Left lobe of liver (tissue), 2 donors: ENCODE measurements at regions not wholly inside any gene's neighbourhood (a gene's known extent, or its start where the extent isn't known, plus 50 kb on each side); places are given as distances from the start of the nearest gene placed in this dataset.
"Not testable (repeated sequence)": the region's sequence is repeated elsewhere in the genome, so short reads cannot be mapped to it uniquely, and the experiment has no call there.

Experiments
- ATAC-seq: fragments of 200-7000 bp; cut with Tn5 transposase; one replicate; pipeline ENCODE4 v1.9.1; 2020; ENCODE audit warnings: mild to moderate bottlenecking, moderate library complexity
- DNase-seq: peaks from one replicate; pipeline ENCODE4 v3.0.0-alpha.2; 2020; ENCODE audit warnings: low spot score
- donor health status: DM: no; HTN: no; CAD: no; lungs with moderate emphysema.
- donor health status: DM: no; HTN: yes; CAD: no.

- ATAC-seq = no peak
- DNase-seq = no peak
These were observed 95.7 kb upstream of the TSHZ3 start for GRCh38 chr19:31444931-31445330.

DNA sequence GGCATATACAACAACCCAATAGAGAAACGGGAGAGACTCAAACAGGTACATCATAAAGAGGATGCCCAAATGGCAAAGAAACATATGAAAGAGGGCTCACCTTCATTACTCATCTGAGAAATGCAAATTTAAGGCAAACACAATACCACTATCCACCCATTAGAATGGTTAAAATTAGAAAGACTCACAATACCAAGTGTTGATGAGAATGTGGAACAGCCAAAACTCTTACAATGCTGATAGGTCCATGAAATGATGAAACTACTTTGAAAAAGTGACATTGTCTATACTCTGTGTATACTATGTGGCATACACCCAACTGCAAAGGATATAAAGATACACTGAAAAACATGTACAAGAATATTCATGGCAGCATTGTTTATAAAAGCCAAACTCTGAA lies 96.2 kb upstream of the TSHZ3 start:
- ATAC-seq (no peak), DNase-seq (no peak)

DNA sequence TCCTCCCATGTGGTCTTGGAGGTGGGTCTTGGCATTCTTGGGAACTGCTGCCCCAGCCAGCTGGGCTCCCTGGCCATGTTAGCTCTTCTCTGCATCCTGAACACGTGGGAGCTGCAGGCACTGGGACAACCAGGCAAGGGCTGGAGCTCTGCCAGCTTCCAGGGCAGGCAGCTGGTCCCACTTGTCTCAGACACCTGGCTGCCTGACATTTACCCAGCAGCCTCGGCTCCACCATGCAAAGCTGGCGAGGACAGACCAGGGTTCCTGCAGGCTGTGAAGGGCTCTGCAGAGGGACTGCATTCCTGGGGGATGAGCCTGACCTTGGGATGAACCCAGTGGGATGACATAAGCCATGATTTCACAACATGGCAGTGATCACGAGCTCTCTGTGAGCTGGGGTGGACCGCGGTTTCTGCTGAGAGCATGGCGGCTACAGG lies 99.0 kb upstream of the TSHZ3 start:
- DNase-seq (no peak), ATAC-seq (peak; percentile 28)

DNA sequence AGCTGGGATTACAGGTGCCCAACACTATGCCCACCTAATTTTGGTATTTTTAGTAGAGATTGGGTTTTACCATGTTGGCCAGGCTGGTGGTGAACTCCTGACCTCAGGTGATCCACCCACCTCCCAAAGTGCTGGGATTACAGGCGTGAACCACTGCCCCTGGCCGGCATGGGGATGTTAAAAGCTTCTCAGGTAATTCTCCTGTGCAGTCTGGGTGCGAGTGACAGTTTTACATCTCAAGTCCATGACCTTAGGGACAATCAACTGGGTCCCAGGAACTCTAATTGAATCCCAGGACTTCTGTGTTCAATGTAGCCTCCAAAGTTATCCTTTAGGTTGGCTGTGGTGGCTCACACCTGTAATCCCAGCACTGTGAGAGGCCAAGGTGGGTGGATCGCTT lies 100.1 kb upstream of the TSHZ3 start:
- no peak for DNase-seq

DNA sequence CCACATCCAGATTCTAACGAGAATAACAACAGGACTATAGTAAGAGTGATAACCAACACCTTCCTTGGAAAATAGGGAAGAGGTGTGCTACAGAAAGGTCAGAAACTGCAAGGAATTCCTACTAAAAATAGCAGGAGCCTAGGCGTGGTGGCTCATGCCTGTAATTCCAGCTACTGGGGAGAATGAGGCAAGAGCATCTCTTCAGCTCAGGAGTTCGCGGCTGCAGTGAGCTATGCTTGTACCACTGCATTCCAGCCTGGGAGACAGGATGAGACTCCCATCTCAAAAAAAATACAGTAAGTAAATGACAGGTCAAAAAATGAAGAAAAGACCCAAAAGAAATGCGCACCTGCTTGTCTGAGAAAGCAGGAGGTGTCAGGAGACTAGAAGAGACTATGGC lies 101.5 kb upstream of the TSHZ3 start:
- no peak for DNase-seq
- ATAC-seq = no peak

More for the DNA sequence above, 100.1 kb upstream of the TSHZ3 start:
- no peak for ATAC-seq

DNA sequence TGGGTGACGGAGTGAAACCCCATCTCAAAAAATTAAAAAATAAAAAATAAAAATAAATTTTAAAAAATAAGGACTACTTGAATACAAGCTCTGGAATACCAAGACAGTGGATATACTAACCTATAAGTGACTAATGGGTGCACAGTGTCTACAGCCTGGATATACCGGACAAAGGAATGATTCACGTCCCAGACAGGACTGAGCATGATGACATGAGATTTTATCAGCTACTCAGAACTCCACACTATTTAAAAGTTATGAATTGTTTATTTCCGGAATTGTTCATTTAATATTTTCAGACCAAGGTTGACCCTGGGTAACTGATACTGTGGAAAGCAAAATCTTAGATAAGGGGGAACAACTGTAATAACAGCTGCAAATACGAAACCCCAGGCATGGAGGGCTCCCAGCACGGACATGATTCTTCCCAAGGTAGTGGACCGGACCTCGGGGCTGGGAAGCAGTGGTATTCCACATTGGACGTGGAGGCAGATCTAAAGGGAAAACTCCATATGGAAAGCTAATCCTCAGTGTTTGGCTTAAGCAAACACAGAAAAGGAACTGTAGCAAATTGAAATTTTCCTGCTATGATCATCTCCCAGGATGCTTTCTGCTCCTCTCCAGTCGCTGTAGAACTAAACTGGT lies 102.6 kb upstream of the TSHZ3 start:
- no peak for DNase-seq
- no peak for ATAC-seq

- no peak for DNase-seq
- no peak for ATAC-seq
These were observed 110.2 kb upstream of the TSHZ3 start for GRCh38 chr19:31459430-31459829.

- no peak for ATAC-seq
- DNase-seq = no peak
These were observed 112.7 kb upstream of the TSHZ3 start for GRCh38 chr19:31461814-31462539.

GRCh38 chr19:31470229-31470939 lies 121.1 kb upstream of the TSHZ3 start:
- DNase-seq (no peak), ATAC-seq (no peak)

- DNase-seq = no peak
- no peak for ATAC-seq
These were observed 121.7 kb upstream of the TSHZ3 start for GRCh38 chr19:31470952-31471351.

DNA sequence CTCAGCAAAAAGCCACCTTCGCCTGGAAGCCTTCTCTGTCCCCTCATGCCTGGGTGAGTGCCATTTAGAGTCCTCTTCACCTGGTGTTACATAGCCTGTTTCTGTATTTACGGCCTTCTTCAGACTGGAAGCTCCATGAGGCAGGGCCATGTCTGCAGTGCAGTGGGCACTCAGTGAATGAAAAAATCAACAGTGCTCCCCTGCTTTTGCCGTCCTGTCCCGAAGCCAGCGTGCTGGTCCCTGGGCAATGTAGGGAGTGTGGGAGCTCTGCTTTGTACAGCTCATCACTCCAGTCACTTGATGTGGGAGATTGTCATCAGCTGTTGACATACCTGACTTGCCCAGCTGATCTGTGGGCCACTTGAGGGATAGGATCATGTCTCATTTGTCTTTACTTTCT lies 129.0 kb upstream of the TSHZ3 start:
- ATAC-seq (no peak), DNase-seq (no peak)

GRCh38 chr19:31483226-31483857 lies 134.1 kb upstream of the TSHZ3 start:
- no peak for ATAC-seq
- DNase-seq = no peak

GRCh38 chr19:31484858-31485410 lies 135.7 kb upstream of the TSHZ3 start:
- not testable (repeated sequence) for ATAC-seq, DNase-seq

GRCh38 chr19:31485472-31485871 lies 136.2 kb upstream of the TSHZ3 start:
- no peak for ATAC-seq
- DNase-seq = no peak

GRCh38 chr19:31491242-31491641 lies 142.0 kb upstream of the TSHZ3 start:
- ATAC-seq = no peak

DNA sequence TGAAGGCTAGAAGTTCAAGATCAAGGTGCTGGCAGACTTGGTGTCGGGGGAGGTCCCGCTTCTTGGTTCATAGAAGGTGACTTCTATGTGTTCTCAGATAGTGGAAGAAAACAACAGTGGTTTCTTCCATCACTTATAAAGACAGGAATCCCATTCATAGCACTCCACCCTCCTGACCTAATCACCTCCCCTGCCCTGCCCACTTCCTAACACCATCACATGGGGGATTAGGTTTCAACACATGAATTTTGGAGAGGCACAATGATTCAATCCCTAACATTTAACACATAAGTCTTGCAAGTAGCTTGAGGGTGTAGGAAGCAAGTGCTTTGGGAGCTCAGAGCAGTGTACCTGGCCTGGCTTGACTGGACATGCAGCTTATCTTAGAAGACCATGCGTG lies 142.8 kb upstream of the TSHZ3 start:
- DNase-seq (no peak), ATAC-seq (no peak)

More at GRCh38 chr19:31491242-31491641, 142.0 kb upstream of the TSHZ3 start:
- no peak for DNase-seq

DNA sequence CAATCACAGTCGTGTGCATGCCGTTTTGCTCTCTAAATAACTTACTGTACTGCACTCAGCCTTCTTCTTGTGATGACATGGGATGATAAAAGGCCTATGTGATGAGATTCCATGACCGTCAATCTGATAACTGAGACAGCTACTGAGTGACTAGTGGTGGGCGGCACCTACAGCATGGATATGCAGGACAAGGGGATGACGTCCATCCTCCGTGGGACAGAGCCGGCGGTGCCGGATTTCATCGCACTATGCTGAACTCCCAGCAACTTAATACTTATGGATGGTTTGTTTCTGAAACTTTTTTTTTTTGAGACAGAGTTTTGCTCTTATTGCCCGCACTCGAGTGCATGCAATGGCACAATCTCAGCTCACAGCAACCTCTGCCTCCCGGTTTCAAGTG lies 146.8 kb upstream of the TSHZ3 start:
- no peak for DNase-seq
- ATAC-seq = no peak

DNA sequence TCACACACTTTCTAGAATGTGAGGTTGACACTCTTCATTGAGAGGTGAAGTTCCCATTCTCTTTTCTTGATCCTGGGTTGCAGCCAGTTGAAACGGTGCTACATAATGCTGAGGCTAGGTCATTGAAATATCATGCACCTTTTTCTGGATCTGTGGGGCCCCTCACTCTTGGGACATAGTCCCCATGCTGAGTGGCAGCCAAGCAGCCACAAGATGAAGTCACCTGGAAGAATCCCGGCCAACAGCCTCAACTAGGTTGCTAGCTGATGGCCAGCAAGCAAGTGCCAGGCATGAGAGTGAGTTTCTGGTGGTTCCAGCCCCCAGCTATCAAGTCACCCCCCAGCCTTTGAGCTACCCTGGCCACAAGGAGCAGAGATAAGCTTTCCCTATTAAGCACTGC lies 148.5 kb upstream of the TSHZ3 start:
- ATAC-seq (no peak), DNase-seq (no peak)

DNA sequence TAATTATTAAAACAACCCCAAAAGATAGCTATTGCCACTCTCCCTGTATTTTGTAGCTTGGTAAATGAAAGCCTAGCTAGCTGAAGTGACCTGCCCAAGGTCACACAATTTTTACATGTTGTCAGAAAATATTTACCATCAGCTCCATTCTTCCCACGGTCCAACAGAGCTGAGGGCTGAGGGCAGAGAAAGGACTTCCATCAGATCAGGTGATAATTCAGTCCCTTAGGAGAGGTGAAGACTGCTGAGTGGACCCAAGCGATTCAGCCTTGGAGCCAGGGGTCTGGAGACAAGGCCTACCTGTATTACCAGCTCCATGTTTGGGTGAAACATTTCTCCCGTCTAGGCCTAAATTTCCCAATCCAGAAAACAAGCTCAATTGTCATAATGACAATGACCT lies 149.5 kb upstream of the TSHZ3 start:
- no peak for ATAC-seq
- no peak for DNase-seq

DNA sequence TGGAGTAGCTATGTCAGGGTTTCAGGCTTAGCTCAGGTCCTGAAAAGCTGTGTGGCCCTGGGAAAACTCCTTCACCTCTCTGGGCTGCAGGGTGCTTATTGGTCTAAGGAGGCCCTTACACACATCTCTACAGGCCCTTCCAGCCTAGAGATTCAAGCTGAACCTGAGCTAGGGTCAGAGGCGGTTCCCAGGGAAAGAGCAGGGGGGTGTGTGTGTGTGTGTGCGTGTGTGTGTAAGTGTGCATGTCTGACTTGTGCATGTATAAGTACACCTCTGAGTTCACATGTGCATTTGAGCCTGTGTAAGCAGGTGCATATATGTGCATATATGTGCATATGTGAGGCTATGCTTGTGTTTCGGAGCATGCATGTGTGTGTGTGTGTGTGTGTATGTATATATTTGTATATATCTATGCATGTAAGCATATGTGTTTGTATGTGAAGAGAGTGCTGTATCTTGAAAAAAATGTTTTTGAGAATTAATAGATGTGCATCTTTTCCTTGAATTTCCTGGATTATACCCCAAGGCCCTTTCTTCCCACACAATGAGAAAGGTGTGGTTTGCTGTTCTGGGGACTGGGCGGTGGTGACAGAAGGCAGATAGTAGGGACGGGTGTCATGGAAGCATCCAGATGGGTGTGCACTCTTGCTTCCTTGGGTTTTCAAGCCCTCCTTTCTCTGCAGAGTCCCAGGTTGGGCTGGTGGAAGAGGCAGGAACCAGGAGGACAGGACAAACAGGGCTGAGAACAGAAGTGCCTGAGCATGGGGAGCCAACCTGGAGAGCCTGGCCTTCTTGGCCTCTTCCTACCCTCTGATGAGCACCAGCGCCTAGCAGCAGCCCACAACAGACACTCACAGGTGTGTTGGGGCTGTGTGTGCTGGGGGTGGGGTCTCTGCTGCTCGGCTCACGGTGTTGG lies 150.3 kb upstream of the TSHZ3 start:
- ATAC-seq (no peak), DNase-seq (no peak)
